Amygdala (tissue), 56 donors: ENCODE measurements at regions not wholly inside any gene's neighbourhood (a gene's known extent, or its start where the extent isn't known, plus 50 kb on each side); places are given as distances from the start of the nearest gene placed in this dataset.
A peak's percentile ranks its signal among the peaks of the same experiment; 100 is the strongest.
"Not testable (repeated sequence)": the region's sequence is repeated elsewhere in the genome, so short reads cannot be mapped to it uniquely, and the experiment has no call there.

Source experiments
- DNase-seq, 56 donors: peaks; one replicate each; lab custom pipeline; 2025; lab: John Stamatoyannopoulos, UW

GRCh38 chr4:3947761-3948160, 181.6 kb downstream of the ADRA2C start:
- not testable (repeated sequence) for DNase-seq

- DNase-seq: not testable (repeated sequence)
These were observed 182.0 kb downstream of the ADRA2C start for GRCh38 chr4:3948210-3948609.

GRCh38 chr4:3949916-3950315, 183.7 kb downstream of the ADRA2C start:
- peak in 7 of 56 donors; percentile 1 to 34 (median 14) for DNase-seq

- DNase-seq: not testable (repeated sequence)
These were observed 186.4 kb downstream of the ADRA2C start for GRCh38 chr4:3952443-3953139.

GRCh38 chr4:3953140-3953489, 186.9 kb downstream of the ADRA2C start:
- DNase-seq: not testable (repeated sequence)

GRCh38 chr4:3954540-3955320, 188.5 kb downstream of the ADRA2C start:
- DNase-seq: peak in 39 of 56 donors; percentile 4 to 71 (median 44)

- DNase-seq: peak; percentile 32 to 97 (median 95)
These were observed 189.4 kb downstream of the ADRA2C start for GRCh38 chr4:3955321-3956164.

GRCh38 chr4:3956165-3956867, 190.1 kb downstream of the ADRA2C start:
- DNase-seq: peak in 1 of 56 donors; percentile 77

GRCh38 chr4:3961091-3961672, 195.0 kb downstream of the ADRA2C start:
- not testable (repeated sequence) for DNase-seq

- not testable (repeated sequence) for DNase-seq
These were observed 198.5 kb downstream of the ADRA2C start for GRCh38 chr4:3964572-3965278.

- not testable (repeated sequence) for DNase-seq
These were observed 201.0 kb downstream of the ADRA2C start for GRCh38 chr4:3967204-3967603.

GRCh38 chr4:3972626-3973025, 206.4 kb downstream of the ADRA2C start:
- DNase-seq: not testable (repeated sequence)

- peak in 1 of 56 donors; percentile 19 for DNase-seq
These were observed 207.5 kb downstream of the ADRA2C start for GRCh38 chr4:3973581-3974200.

GRCh38 chr4:3983518-3984125, 217.4 kb downstream of the ADRA2C start:
- peak in 1 of 56 donors; percentile 55 for DNase-seq

GRCh38 chr4:3984796-3985195, 218.6 kb downstream of the ADRA2C start:
- DNase-seq: not testable (repeated sequence)

GRCh38 chr4:3986412-3986811, 220.2 kb downstream of the ADRA2C start:
- not testable (repeated sequence) for DNase-seq

GRCh38 chr4:3997386-3997785, 229.3 kb downstream of the OTOP1 start:
- not testable (repeated sequence) for DNase-seq

GRCh38 chr4:4004036-4004435, 222.7 kb downstream of the OTOP1 start:
- DNase-seq: not testable (repeated sequence)
